ENCODE measurements at regions not wholly inside any gene's neighbourhood (a gene's known extent, or its start where the extent isn't known, plus 50 kb on each side); places are given as distances from the start of the nearest gene placed in this dataset.

- Histone ChIP-seq H3K4me1 (no peaks in the 10 kb centered on the region), H3K9me3 (no peaks in the 10 kb centered on the region), H3K4me3 (no peak overlapping the region), H3K36me3 (no peaks in the 10 kb centered on the region), H3K27me3 (no peaks in the 10 kb centered on the region), H3K27ac (no peak overlapping the region)
- no peak for DNase-seq
- TF ChIP-seq EP300 (IDR thresholded peaks at IDR 0.05) (no peak), CTCF (IDR thresholded peaks at IDR 0.05) (no peak), POLR2A (IDR thresholded peaks at IDR 0.05) (no peak), POLR2AphosphoS5 (IDR thresholded peaks at IDR 0.05) (no peak)
- WGBS, 2 donors: 85 to 90% methylated on average over 2 of the region's 2 CpGs
- intact Hi-C loops (cut with DNase I): no loop called here
These were observed 1574.4 kb upstream of the PRR20A start for GRCh38 chr13:55566334-55566733.

- intact Hi-C loops (cut with DNase I): no loop called here
- no peak overlapping the region for H3K4me3 ChIP-seq
- no peaks in the 10 kb centered on the region for H3K36me3 ChIP-seq
- 80 to 81% methylated on average over 3 of the region's 3 CpGs for WGBS, 2 donors
- DNase-seq: no peak
- no peak for TF ChIP-seq POLR2AphosphoS5 (IDR thresholded peaks at IDR 0.05)
- TF ChIP-seq CTCF (IDR thresholded peaks at IDR 0.05): no peak
- TF ChIP-seq POLR2A (IDR thresholded peaks at IDR 0.05): no peak
- TF ChIP-seq EP300 (IDR thresholded peaks at IDR 0.05): no peak
- H3K27ac ChIP-seq: no peak overlapping the region
- H3K9me3 ChIP-seq: no peaks in the 10 kb centered on the region
- no peaks in the 10 kb centered on the region for H3K4me1 ChIP-seq
- no peaks in the 10 kb centered on the region for H3K27me3 ChIP-seq
These were observed 1573.9 kb upstream of the PRR20A start for GRCh38 chr13:55566779-55567178.

GRCh38 chr13:55567721-55568625 lies 1572.7 kb upstream of the PRR20A start:
- Histone ChIP-seq H3K36me3 (no peaks in the 10 kb centered on the region), H3K4me1 (no peaks in the 10 kb centered on the region), H3K27ac (no peak overlapping the region), H3K27me3 (no peaks in the 10 kb centered on the region), H3K9me3 (no peaks in the 10 kb centered on the region), H3K4me3 (no peak overlapping the region)
- no peak for DNase-seq
- 73 to 76% methylated on average over 5 of the region's 5 CpGs for WGBS, 2 donors
- TF ChIP-seq EP300 (IDR thresholded peaks at IDR 0.05) (no peak), CTCF (IDR thresholded peaks at IDR 0.05) (no peak), POLR2AphosphoS5 (IDR thresholded peaks at IDR 0.05) (no peak), POLR2A (IDR thresholded peaks at IDR 0.05) (no peak)
- intact Hi-C loops (cut with DNase I): no loop called here

GRCh38 chr13:55569082-55569481 lies 1571.6 kb upstream of the PRR20A start:
- no peak overlapping the region for H3K27ac ChIP-seq
- no peaks in the 10 kb centered on the region for H3K36me3 ChIP-seq
- no peak for DNase-seq
- no peaks in the 10 kb centered on the region for H3K27me3 ChIP-seq
- TF ChIP-seq POLR2A (IDR thresholded peaks at IDR 0.05): no peak
- TF ChIP-seq CTCF (IDR thresholded peaks at IDR 0.05): no peak
- TF ChIP-seq EP300 (IDR thresholded peaks at IDR 0.05): no peak
- TF ChIP-seq POLR2AphosphoS5 (IDR thresholded peaks at IDR 0.05): no peak
- intact Hi-C loops (cut with DNase I): no loop called here
- H3K9me3 ChIP-seq: no peaks in the 10 kb centered on the region
- no peaks in the 10 kb centered on the region for H3K4me1 ChIP-seq
- H3K4me3 ChIP-seq: no peak overlapping the region

- no peak overlapping the region for H3K27ac ChIP-seq
- no peak for TF ChIP-seq POLR2A (IDR thresholded peaks at IDR 0.05)
- no peak for TF ChIP-seq POLR2AphosphoS5 (IDR thresholded peaks at IDR 0.05)
- no peak for TF ChIP-seq EP300 (IDR thresholded peaks at IDR 0.05)
- no peak for TF ChIP-seq CTCF (IDR thresholded peaks at IDR 0.05)
- no peaks in the 10 kb centered on the region for H3K4me1 ChIP-seq
- H3K4me3 ChIP-seq: no peak overlapping the region
- no peaks in the 10 kb centered on the region for H3K9me3 ChIP-seq
- intact Hi-C loops (cut with DNase I): no loop called here
- no peaks in the 10 kb centered on the region for H3K27me3 ChIP-seq
- no peaks in the 10 kb centered on the region for H3K36me3 ChIP-seq
- DNase-seq: no peak
These were observed 1571.2 kb upstream of the PRR20A start for GRCh38 chr13:55569514-55569913.

All from sigmoid colon (tissue), 6 donors.